Nephron progenitor cell (in vitro differentiated cells): ENCODE measurements at regions not wholly inside any gene's neighbourhood (a gene's known extent, or its start where the extent isn't known, plus 50 kb on each side); places are given as distances from the start of the nearest gene placed in this dataset.

Source experiments
- DNase-seq: peaks from one replicate; pipeline ENCODE4 v3.0.0; 2021
- H3K27ac Mint-ChIP-seq: 2 replicates; pipeline ENCODE4 v1.8.0; 2021; ENCODE audit warnings: mild to moderate bottlenecking, moderate library complexity, mixed read lengths
- H3K27me3 Mint-ChIP-seq: 2 replicates; pipeline ENCODE4 v1.8.0; 2021; ENCODE audit warnings: mild to moderate bottlenecking, low read depth, mixed read lengths; ENCODE audit not compliant: poor library complexity
- H3K36me3 Mint-ChIP-seq: 2 replicates; pipeline ENCODE4 v1.8.0; 2021; ENCODE audit warnings: low read depth, mixed read lengths
- H3K4me1 Mint-ChIP-seq: 2 replicates; pipeline ENCODE4 v1.8.0; 2021; ENCODE audit warnings: mixed read lengths
- H3K4me3 Mint-ChIP-seq: 2 replicates; pipeline ENCODE4 v1.8.0; 2021; ENCODE audit warnings: mild to moderate bottlenecking, moderate library complexity, mixed read lengths
- H3K9me3 Mint-ChIP-seq: 2 replicates; pipeline ENCODE4 v1.8.0; 2021; ENCODE audit warnings: mild to moderate bottlenecking, moderate library complexity, mixed read lengths
- CTCF ChIP-seq: fragments of 200-600 bp; sonication (generic); IDR thresholded peaks from 2 replicates; pipeline ENCODE4 v1.5.0; 2021; ENCODE audit warnings: antibody characterized with exemption

GRCh38 chr1:108050911-108051629 is 86.1 kb upstream of the VAV3 start:
- DNase-seq = no peak

GRCh38 chr1:108050158-108050557 is 85.2 kb upstream of the VAV3 start:
- no peak for DNase-seq
- Mint-ChIP-seq H3K27me3 (peaks cover 2% of the 10 kb centered on the region), H3K9me3 (peaks cover 5% of the 10 kb centered on the region), H3K4me1 (peaks cover 30% of the 10 kb centered on the region), H3K27ac (peak overlapping the region; percentile 90), H3K36me3 (no peaks in the 10 kb centered on the region), H3K4me3 (peak overlapping the region; percentile 16)
- TF ChIP-seq CTCF = no peak

More at GRCh38 chr1:108050911-108051629, 86.1 kb upstream of the VAV3 start:
- no peak for TF ChIP-seq CTCF
- peaks cover 5% of the 10 kb centered on the region for H3K9me3 Mint-ChIP-seq
- H3K36me3 Mint-ChIP-seq = no peaks in the 10 kb centered on the region
- no peak overlapping the region for H3K4me3 Mint-ChIP-seq
- H3K27me3 Mint-ChIP-seq = peaks cover 2% of the 10 kb centered on the region
- peaks cover 26% of the 10 kb centered on the region for H3K4me1 Mint-ChIP-seq
- peak overlapping the region; percentile 90 for H3K27ac Mint-ChIP-seq

- peak; percentile 49 for TF ChIP-seq CTCF
- Mint-ChIP-seq H3K4me3 (no peak overlapping the region), H3K27ac (no peak overlapping the region), H3K4me1 (peaks cover 26% of the 10 kb centered on the region), H3K9me3 (peaks cover 5% of the 10 kb centered on the region), H3K27me3 (peaks cover 2% of the 10 kb centered on the region), H3K36me3 (no peaks in the 10 kb centered on the region)
- DNase-seq = peak; percentile 25
Observed at GRCh38 chr1:108049178-108049819, 84.3 kb upstream of the VAV3 start.

GRCh38 chr1:108048301-108049177 is 83.6 kb upstream of the VAV3 start:
- DNase-seq = no peak
- peaks cover 2% of the 10 kb centered on the region for H3K27me3 Mint-ChIP-seq
- no peak for TF ChIP-seq CTCF
- peaks cover 5% of the 10 kb centered on the region for H3K9me3 Mint-ChIP-seq
- H3K27ac Mint-ChIP-seq = no peak overlapping the region
- peaks cover 22% of the 10 kb centered on the region for H3K4me1 Mint-ChIP-seq
- H3K36me3 Mint-ChIP-seq = no peaks in the 10 kb centered on the region
- no peak overlapping the region for H3K4me3 Mint-ChIP-seq

GRCh38 chr1:108047085-108047484 is 82.1 kb upstream of the VAV3 start:
- Mint-ChIP-seq H3K36me3 (no peaks in the 10 kb centered on the region), H3K4me1 (peaks cover 22% of the 10 kb centered on the region), H3K27ac (peak overlapping the region; percentile 37), H3K27me3 (peaks cover 2% of the 10 kb centered on the region), H3K9me3 (peaks cover 5% of the 10 kb centered on the region), H3K4me3 (no peak overlapping the region)
- no peak for TF ChIP-seq CTCF
- DNase-seq = no peak
